HG03432 (cell line): ENCODE measurements at regions not wholly inside any gene's neighbourhood (a gene's known extent, or its start where the extent isn't known, plus 50 kb on each side); places are given as distances from the start of the nearest gene placed in this dataset.

ENCODE experiments used
- ATAC-seq: cut with Tn5 transposase; IDR thresholded peaks from one replicate; pipeline ENCODE4 v1.9.1; 2021; ENCODE audit warnings: mild to moderate bottlenecking, moderate library complexity; ENCODE audit not compliant: unreplicated experiment

- no peak for ATAC-seq
Observed at GRCh38 chr14:22422238-22422637, 166.8 kb downstream of the DAD1 start.

- ATAC-seq, result no peak
Observed at GRCh38 chr14:22420598-22421186, 168.3 kb downstream of the DAD1 start.

GRCh38 chr14:22419620-22420019, 169.4 kb downstream of the DAD1 start:
- ATAC-seq, result no peak

- ATAC-seq, result peak; percentile 71
Observed at GRCh38 chr14:22418631-22419030, 170.4 kb downstream of the DAD1 start.

GRCh38 chr14:22417914-22418313, 171.1 kb downstream of the DAD1 start:
- no peak for ATAC-seq

GRCh38 chr14:22416193-22416592, 172.8 kb downstream of the DAD1 start:
- no peak for ATAC-seq

DNA sequence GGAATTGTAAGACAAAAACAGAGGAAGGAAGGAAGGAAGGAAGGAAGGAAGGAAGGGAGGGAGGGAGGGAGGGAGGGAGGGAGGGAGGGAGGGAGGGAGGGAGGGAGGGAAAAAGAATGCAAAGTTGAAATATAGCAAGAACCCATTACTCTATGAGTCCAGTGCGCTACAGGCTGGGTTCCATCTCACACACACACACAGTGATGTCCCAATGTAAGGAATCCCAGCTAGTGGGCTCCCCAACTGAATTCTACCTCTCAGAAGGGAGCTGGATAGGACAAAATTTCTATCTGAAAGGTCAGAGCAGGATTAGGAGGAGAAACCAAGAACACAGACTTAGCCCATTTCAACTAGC, 173.4 kb downstream of the DAD1 start:
- no peak for ATAC-seq

DNA sequence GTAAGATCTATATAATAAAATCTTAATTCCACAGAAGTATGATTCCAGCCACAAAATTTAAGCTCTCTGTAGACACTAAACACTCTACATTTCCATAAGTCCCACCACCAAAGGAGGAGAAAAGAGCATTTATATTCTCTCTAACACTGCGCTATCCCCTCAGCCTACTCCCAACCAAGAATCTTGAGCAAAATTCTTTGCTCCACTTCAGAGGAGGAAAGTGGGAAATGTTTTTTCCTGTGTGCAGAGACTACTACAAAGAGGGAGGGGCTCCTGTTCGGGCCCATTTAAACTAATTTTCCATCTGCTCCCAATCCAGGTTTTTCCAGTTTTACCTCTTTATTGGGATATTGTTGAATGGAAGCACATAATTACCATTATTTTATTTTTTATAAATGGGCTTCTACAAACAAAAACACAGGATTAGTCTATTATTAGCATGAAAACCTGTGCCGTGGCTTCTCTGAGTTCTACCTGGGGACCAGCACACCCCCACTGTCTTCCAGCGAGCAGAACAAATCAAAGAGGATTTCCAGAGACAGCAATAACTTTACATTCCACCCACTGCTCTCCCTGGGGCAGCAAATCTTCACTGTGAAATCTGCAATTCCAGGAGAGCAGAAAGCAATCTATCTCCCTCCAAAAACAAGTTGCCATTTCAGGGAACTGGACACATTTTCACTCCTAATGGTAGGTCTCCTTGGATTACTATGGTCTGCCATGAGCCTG, 174.0 kb downstream of the DAD1 start:
- ATAC-seq, result no peak

DNA sequence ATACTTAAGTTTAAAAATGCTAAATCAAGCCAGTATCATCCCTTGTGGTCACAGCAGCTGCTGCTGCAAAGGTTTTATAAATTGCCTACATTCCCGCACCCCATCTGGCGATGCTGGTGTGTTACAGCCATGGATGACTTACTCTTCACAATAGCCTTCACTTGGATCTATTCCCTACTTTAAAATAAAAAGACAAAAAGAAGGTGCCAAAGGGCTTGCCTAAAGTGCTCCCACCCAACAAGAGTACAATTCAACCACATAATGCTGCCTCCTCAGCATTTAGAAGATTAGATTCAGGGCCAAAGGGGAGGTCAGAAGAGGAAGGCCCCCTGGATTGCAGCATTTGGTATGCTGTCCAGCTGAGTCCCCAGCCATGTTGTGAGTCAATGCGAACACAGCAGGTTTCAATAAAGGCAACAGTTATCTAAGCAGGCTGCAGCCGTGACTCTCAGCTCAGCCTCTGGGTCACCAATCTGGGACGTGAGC, 176.1 kb downstream of the DAD1 start:
- no peak for ATAC-seq

GRCh38 chr14:22411398-22412055, 177.5 kb downstream of the DAD1 start:
- no peak for ATAC-seq

- ATAC-seq, result no peak
Observed at GRCh38 chr14:22410497-22410896, 178.5 kb downstream of the DAD1 start.

GRCh38 chr14:22409006-22409405, 180.0 kb downstream of the DAD1 start:
- no peak for ATAC-seq

GRCh38 chr14:22408547-22408946, 180.5 kb downstream of the DAD1 start:
- no peak for ATAC-seq

GRCh38 chr14:22407033-22407432, 182.0 kb downstream of the DAD1 start:
- no peak for ATAC-seq

DNA sequence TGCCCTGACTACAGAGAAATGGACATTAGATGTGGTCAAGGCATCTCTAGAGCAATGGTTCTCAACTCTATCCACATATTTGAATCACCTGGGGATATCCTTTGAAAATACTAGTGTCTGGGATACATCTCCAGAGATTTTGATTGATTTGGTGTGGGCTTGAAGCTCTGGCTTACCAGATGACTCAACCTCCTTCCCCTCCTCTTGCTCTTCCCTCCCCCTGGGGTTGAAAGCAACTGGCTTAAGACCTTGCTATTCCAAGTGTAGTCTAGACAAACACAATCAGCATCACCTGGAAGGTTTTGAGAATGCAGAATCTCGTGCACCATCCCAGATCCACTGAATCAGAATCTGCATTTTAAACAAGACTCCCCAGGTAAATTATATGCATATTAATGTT, 183.8 kb downstream of the DAD1 start:
- no peak for ATAC-seq

- no peak for ATAC-seq
Observed at GRCh38 chr14:22403296-22403695, 185.7 kb downstream of the DAD1 start.

- ATAC-seq, result no peak
Observed at GRCh38 chr14:22400655-22401259, 188.3 kb downstream of the DAD1 start.

GRCh38 chr14:22399776-22400175, 189.2 kb downstream of the DAD1 start:
- no peak for ATAC-seq

GRCh38 chr14:22397221-22397737, 191.7 kb downstream of the DAD1 start:
- ATAC-seq, result no peak

DNA sequence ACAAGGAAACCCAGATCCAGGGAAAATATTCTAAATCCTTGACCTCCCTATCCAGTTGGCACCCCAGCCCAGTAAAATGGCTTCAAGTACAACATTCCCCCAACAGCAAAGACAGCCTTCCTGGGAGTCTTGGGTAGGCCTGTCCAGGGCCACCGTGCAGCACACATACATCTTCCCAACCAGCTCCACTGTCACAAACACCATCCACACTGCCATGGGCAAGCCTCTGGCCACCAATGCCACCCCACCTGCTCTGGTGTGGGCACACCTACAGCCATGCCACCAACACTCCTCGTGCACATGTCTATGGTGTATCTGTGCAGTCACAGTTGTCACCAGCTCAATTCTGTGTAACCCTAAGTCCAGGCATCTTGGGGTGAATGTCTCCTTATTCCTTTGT, 193.2 kb downstream of the DAD1 start:
- ATAC-seq, result no peak

DNA sequence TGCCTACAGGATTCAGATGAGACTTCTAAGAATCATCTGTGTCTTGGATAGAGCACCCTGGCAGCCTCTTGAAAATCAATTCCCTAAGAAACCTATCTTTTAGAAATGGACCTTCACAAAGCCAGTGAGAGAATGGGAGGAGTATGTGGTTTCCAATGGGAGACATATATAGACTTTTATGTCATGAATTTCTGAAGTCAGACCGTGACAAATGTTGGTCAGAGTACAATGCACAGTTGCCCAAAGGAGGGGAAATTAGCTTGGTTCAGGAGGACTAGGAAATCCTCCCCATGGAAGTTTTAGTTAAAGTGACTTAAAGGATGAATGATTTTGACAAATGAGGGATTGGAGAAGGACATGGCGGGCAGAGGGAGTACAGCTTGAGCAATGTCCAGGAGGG, 194.4 kb downstream of the DAD1 start:
- no peak for ATAC-seq

DNA sequence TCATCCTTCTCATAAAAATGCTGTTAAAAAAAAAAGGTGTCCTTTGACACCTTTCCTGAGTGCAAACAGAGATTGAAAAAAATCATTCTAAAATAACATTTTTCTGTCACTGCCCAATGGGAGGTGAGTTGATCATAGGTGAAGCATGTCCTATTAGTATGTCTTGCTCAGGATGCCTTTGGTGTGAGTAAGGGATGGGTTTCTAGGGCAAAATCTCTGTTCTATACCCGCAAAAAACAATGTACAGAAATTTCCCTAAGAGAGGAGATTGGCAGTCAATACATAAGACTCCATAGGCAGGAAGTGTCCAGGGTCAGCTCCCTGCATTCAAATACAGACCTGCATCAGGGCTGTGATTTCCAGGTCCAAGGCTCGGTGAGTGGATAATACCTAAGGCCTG, 195.2 kb downstream of the DAD1 start:
- ATAC-seq, result no peak
